NOMO-1 treated with dmso at 0.1 percent for 144 hours (cell line): ENCODE measurements at regions not wholly inside any gene's neighbourhood (a gene's known extent, or its start where the extent isn't known, plus 50 kb on each side); places are given as distances from the start of the nearest gene placed in this dataset.

Experiments
- DNase-seq: peaks from one replicate; lab custom pipeline; 2025; ENCODE audit not compliant: unreplicated experiment; lab: John Stamatoyannopoulos, UW

- no peak for DNase-seq
These were observed 64.8 kb downstream of the PDCL3 start for GRCh38 chr2:100627330-100628300.

- DNase-seq: no peak
These were observed 65.7 kb downstream of the PDCL3 start for GRCh38 chr2:100628506-100628905.

- DNase-seq: no peak
These were observed 66.5 kb downstream of the PDCL3 start for GRCh38 chr2:100629309-100629708.

GRCh38 chr2:100630473-100630977, 67.7 kb downstream of the PDCL3 start:
- no peak for DNase-seq

GRCh38 chr2:100632037-100632436, 69.2 kb downstream of the PDCL3 start:
- DNase-seq: no peak

GRCh38 chr2:100632759-100633158, 70.0 kb downstream of the PDCL3 start:
- DNase-seq: no peak

- DNase-seq: no peak
These were observed 77.0 kb downstream of the PDCL3 start for GRCh38 chr2:100639588-100640390.

GRCh38 chr2:100640431-100641124, 77.8 kb downstream of the PDCL3 start:
- no peak for DNase-seq

GRCh38 chr2:100641125-100641435, 78.3 kb downstream of the PDCL3 start:
- DNase-seq: no peak

- DNase-seq: no peak
These were observed 79.6 kb downstream of the PDCL3 start for GRCh38 chr2:100642425-100642824.

- no peak for DNase-seq
These were observed 80.7 kb downstream of the PDCL3 start for GRCh38 chr2:100643467-100643866.

GRCh38 chr2:100643906-100644501, 81.2 kb downstream of the PDCL3 start:
- DNase-seq: no peak

- DNase-seq: no peak
These were observed 83.1 kb downstream of the PDCL3 start for GRCh38 chr2:100645695-100646429.

- DNase-seq: no peak
These were observed 84.9 kb downstream of the PDCL3 start for GRCh38 chr2:100647709-100648108.

- no peak for DNase-seq
These were observed 87.4 kb downstream of the PDCL3 start for GRCh38 chr2:100650151-100650550.

GRCh38 chr2:100653449-100654035, 90.7 kb downstream of the PDCL3 start:
- DNase-seq: no peak

- no peak for DNase-seq
These were observed 91.8 kb downstream of the PDCL3 start for GRCh38 chr2:100654611-100655010.

GRCh38 chr2:100655446-100655845, 92.7 kb downstream of the PDCL3 start:
- no peak for DNase-seq

- DNase-seq: no peak
These were observed 93.2 kb downstream of the PDCL3 start for GRCh38 chr2:100655936-100656534.
